ENCODE measurements at regions not wholly inside any gene's neighbourhood (a gene's known extent, or its start where the extent isn't known, plus 50 kb on each side); places are given as distances from the start of the nearest gene placed in this dataset.

DNA sequence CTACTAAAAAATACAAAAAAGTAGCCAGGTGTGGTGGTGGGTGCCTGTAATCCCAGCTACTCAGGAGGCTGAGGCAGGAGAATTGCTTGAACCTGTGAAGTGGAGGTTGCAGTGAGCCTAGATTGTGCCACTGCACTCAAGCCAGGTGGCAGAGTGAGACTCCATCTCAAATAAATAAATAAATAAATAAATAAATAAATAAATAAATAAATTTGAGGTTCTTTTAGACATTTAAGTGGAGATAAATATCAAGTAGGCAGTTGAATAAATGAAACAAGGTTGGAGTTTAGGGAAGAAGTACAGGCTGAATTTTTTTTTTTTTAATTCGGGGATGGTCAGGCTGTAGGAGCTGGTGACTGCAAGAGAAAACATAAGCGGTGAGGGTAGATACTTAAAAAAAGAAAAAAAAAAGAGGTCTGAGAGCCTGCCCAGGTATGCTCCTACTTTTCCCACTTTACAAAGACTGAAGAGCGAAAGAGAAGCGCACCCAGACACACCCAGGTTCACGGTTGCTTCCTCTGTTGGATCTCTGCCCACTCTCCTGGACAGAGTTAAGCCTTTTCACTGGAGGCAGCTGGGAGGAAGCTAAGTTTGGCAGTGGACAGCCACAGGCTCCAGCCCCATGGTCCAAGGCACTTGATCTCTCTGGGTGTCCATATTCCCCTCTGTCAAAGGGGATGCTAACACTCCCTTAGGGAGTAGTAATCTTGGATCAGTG, 100.9 kb upstream of the PRDM1 start (continued):
- TF ChIP-seq ZNF664 (tag by site-specific recombination; IDR thresholded peaks at IDR 0.05) = 0 out of 2 replicates have a peak, but pooled peaks have one; percentile 36
- TF ChIP-seq ZNF169 (tag by site-specific recombination; IDR thresholded peaks at IDR 0.05) = no peak
- TF ChIP-seq ZNF350 (tag by site-specific recombination; IDR thresholded peaks at IDR 0.05) = no peak
- TF ChIP-seq ZNF777 (tag by site-specific recombination; IDR thresholded peaks at IDR 0.05; ENCODE audit: borderline replicate concordance) = no peak
- TF ChIP-seq ZBTB21 (tag by site-specific recombination; IDR thresholded peaks at IDR 0.05) = peak; percentile 41; the same call in 1 of the 2 replicates
- no peak for TF ChIP-seq ZNF335 (tag by site-specific recombination; conservative IDR thresholded peaks at IDR 0.05)
- TF ChIP-seq ZSCAN30 (tag by site-specific recombination; IDR thresholded peaks at IDR 0.05) = no peak
- TF ChIP-seq ZNF830 (tag by site-specific recombination; IDR thresholded peaks at IDR 0.05; ENCODE audit: low read depth) = no peak
- peak; percentile 94 for TF ChIP-seq ZNF426 (tag by site-specific recombination; IDR thresholded peaks at IDR 0.05)
- TF ChIP-seq, protein P1, sequence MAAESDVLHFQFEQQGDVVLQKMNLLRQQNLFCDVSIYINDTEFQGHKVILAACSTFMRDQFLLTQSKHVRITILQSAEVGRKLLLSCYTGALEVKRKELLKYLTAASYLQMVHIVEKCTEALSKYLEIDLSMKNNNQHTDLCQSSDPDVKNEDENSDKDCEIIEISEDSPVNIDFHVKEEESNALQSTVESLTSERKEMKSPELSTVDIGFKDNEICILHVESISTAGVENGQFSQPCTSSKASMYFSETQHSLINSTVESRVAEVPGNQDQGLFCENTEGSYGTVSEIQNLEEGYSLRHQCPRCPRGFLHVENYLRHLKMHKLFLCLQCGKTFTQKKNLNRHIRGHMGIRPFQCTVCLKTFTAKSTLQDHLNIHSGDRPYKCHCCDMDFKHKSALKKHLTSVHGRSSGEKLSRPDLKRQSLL (tag by site-specific recombination; IDR thresholded peaks at IDR 0.05) = no peak
- TF ChIP-seq, protein P2, sequence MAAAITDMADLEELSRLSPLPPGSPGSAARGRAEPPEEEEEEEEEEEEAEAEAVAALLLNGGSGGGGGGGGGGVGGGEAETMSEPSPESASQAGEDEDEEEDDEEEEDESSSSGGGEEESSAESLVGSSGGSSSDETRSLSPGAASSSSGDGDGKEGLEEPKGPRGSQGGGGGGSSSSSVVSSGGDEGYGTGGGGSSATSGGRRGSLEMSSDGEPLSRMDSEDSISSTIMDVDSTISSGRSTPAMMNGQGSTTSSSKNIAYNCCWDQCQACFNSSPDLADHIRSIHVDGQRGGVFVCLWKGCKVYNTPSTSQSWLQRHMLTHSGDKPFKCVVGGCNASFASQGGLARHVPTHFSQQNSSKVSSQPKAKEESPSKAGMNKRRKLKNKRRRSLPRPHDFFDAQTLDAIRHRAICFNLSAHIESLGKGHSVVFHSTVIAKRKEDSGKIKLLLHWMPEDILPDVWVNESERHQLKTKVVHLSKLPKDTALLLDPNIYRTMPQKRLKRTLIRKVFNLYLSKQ (tag by site-specific recombination; IDR thresholded peaks at IDR 0.05; ENCODE audit: borderline replicate concordance) = no peak
- TF ChIP-seq, protein P3, sequence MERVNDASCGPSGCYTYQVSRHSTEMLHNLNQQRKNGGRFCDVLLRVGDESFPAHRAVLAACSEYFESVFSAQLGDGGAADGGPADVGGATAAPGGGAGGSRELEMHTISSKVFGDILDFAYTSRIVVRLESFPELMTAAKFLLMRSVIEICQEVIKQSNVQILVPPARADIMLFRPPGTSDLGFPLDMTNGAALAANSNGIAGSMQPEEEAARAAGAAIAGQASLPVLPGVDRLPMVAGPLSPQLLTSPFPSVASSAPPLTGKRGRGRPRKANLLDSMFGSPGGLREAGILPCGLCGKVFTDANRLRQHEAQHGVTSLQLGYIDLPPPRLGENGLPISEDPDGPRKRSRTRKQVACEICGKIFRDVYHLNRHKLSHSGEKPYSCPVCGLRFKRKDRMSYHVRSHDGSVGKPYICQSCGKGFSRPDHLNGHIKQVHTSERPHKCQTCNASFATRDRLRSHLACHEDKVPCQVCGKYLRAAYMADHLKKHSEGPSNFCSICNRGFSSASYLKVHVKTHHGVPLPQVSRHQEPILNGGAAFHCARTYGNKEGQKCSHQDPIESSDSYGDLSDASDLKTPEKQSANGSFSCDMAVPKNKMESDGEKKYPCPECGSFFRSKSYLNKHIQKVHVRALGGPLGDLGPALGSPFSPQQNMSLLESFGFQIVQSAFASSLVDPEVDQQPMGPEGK (tag by site-specific recombination; IDR thresholded peaks at IDR 0.05) = no peak
- TF ChIP-seq, protein P4, sequence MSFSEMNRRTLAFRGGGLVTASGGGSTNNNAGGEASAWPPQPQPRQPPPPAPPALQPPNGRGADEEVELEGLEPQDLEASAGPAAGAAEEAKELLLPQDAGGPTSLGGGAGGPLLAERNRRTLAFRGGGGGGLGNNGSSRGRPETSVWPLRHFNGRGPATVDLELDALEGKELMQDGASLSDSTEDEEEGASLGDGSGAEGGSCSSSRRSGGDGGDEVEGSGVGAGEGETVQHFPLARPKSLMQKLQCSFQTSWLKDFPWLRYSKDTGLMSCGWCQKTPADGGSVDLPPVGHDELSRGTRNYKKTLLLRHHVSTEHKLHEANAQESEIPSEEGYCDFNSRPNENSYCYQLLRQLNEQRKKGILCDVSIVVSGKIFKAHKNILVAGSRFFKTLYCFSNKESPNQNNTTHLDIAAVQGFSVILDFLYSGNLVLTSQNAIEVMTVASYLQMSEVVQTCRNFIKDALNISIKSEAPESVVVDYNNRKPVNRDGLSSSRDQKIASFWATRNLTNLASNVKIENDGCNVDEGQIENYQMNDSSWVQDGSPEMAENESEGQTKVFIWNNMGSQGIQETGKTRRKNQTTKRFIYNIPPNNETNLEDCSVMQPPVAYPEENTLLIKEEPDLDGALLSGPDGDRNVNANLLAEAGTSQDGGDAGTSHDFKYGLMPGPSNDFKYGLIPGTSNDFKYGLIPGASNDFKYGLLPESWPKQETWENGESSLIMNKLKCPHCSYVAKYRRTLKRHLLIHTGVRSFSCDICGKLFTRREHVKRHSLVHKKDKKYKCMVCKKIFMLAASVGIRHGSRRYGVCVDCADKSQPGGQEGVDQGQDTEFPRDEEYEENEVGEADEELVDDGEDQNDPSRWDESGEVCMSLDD (tag by site-specific recombination; IDR thresholded peaks at IDR 0.05) = no peak
- TF ChIP-seq ZNF274 (IDR thresholded peaks at IDR 0.05; ENCODE audit: low read length) = no peak
- no peak for TF ChIP-seq ZNF274 (tag by site-specific recombination; IDR thresholded peaks at IDR 0.05; ENCODE audit: borderline replicate concordance)
- no peak for TF ChIP-seq OSR2 (tag by site-specific recombination; IDR thresholded peaks at IDR 0.05)
- TF ChIP-seq, protein P5, sequence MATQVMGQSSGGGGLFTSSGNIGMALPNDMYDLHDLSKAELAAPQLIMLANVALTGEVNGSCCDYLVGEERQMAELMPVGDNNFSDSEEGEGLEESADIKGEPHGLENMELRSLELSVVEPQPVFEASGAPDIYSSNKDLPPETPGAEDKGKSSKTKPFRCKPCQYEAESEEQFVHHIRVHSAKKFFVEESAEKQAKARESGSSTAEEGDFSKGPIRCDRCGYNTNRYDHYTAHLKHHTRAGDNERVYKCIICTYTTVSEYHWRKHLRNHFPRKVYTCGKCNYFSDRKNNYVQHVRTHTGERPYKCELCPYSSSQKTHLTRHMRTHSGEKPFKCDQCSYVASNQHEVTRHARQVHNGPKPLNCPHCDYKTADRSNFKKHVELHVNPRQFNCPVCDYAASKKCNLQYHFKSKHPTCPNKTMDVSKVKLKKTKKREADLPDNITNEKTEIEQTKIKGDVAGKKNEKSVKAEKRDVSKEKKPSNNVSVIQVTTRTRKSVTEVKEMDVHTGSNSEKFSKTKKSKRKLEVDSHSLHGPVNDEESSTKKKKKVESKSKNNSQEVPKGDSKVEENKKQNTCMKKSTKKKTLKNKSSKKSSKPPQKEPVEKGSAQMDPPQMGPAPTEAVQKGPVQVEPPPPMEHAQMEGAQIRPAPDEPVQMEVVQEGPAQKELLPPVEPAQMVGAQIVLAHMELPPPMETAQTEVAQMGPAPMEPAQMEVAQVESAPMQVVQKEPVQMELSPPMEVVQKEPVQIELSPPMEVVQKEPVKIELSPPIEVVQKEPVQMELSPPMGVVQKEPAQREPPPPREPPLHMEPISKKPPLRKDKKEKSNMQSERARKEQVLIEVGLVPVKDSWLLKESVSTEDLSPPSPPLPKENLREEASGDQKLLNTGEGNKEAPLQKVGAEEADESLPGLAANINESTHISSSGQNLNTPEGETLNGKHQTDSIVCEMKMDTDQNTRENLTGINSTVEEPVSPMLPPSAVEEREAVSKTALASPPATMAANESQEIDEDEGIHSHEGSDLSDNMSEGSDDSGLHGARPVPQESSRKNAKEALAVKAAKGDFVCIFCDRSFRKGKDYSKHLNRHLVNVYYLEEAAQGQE (tag by site-specific recombination; IDR thresholded peaks at IDR 0.05) = peak; percentile 77
- TF ChIP-seq ZNF514 (tag by site-specific recombination; IDR thresholded peaks at IDR 0.05) = no peak
- TF ChIP-seq, protein P6, sequence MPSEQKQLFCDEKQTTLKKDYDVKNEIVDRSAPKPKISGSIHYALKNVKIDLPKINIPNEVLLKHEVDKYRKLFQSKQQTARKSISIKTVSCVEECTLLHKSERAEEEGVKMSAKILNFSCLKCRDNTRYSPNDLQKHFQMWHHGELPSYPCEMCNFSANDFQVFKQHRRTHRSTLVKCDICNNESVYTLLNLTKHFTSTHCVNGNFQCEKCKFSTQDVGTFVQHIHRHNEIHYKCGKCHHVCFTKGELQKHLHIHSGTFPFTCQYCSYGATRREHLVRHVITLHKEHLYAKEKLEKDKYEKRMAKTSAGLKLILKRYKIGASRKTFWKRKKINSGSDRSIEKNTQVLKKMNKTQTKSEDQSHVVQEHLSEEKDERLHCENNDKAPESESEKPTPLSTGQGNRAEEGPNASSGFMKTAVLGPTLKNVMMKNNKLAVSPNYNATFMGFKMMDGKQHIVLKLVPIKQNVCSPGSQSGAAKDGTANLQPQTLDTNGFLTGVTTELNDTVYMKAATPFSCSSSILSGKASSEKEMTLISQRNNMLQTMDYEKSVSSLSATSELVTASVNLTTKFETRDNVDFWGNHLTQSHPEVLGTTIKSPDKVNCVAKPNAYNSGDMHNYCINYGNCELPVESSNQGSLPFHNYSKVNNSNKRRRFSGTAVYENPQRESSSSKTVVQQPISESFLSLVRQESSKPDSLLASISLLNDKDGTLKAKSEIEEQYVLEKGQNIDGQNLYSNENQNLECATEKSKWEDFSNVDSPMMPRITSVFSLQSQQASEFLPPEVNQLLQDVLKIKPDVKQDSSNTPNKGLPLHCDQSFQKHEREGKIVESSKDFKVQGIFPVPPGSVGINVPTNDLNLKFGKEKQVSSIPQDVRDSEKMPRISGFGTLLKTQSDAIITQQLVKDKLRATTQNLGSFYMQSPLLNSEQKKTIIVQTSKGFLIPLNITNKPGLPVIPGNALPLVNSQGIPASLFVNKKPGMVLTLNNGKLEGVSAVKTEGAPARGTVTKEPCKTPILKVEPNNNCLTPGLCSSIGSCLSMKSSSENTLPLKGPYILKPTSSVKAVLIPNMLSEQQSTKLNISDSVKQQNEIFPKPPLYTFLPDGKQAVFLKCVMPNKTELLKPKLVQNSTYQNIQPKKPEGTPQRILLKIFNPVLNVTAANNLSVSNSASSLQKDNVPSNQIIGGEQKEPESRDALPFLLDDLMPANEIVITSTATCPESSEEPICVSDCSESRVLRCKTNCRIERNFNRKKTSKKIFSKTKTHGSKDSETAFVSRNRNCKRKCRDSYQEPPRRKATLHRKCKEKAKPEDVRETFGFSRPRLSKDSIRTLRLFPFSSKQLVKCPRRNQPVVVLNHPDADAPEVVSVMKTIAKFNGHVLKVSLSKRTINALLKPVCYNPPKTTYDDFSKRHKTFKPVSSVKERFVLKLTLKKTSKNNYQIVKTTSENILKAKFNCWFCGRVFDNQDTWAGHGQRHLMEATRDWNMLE (tag by site-specific recombination; conservative IDR thresholded peaks at IDR 0.05; ENCODE audit: low read depth) = peak; percentile 94
- TF ChIP-seq ZNF791 (tag by site-specific recombination; IDR thresholded peaks at IDR 0.05) = no peak
- no peak; the same call in 1 of the 2 replicates for TF ChIP-seq GLI2 (tag by site-specific recombination; IDR thresholded peaks at IDR 0.05; ENCODE audit: borderline replicate concordance, low read depth)
- TF ChIP-seq ZFP37 (tag by site-specific recombination; IDR thresholded peaks at IDR 0.05) = no peak
